Fibroblast of lung (primary cell): ENCODE measurements at regions not wholly inside any gene's neighbourhood (a gene's known extent, or its start where the extent isn't known, plus 50 kb on each side); places are given as distances from the start of the nearest gene placed in this dataset.

ENCODE experiments used
- DNase-seq, 2 donors: peaks; one replicate each; pipeline versions ENCODE4 v3.0.0 to v3.0.0-alpha.2; 2010; ENCODE audit warnings: low read depth in 2 of 2
- H2AFZ ChIP-seq: 2 replicates; pipeline ENCODE4 v1.5.1; 2012; ENCODE audit warnings: low read length, control low read depth, inconsistent platforms
- H3K27ac ChIP-seq: 2 replicates; pipeline ENCODE4 v1.5.1; 2011; ENCODE audit warnings: low read length, control low read depth; ENCODE audit not compliant: insufficient read depth
- H3K27me3 ChIP-seq: 2 replicates; pipeline ENCODE4 v1.5.1; 2011; ENCODE audit warnings: mild to moderate bottlenecking, low read length; ENCODE audit not compliant: control insufficient read depth, insufficient read depth
- H3K36me3 ChIP-seq: 2 replicates; pipeline ENCODE4 v1.5.1; 2011; ENCODE audit warnings: low read length; ENCODE audit not compliant: control insufficient read depth, insufficient read depth
- H3K4me1 ChIP-seq: 2 replicates; pipeline ENCODE4 v1.5.1; 2011; ENCODE audit warnings: low read length; ENCODE audit not compliant: control insufficient read depth, insufficient read depth; ENCODE audit errors: extremely low read depth
- H3K4me2 ChIP-seq: 2 replicates; pipeline ENCODE4 v1.5.1; 2011; ENCODE audit warnings: low read length, control low read depth; ENCODE audit not compliant: insufficient read depth; ENCODE audit errors: extremely low read depth
- H3K4me3 ChIP-seq, 4 experiments: fragments of 200-600 bp in 1 of 4; sonication (generic) in 1 of 4; replicated peaks in 1 of 4; 2 replicates each; pipeline ENCODE4 v1.5.1; 2011 to 2016; ENCODE audit warnings: low read length in 4 of 4, low read depth in 3 of 4, mild to moderate bottlenecking in 3 of 4, control low read depth in 2 of 4, inconsistent platforms in 1 of 4, mixed read lengths in 1 of 4; ENCODE audit not compliant: insufficient read depth in 1 of 4; ENCODE audit errors: control extremely low read depth in 1 of 4
- H3K79me2 ChIP-seq: 2 replicates; pipeline ENCODE4 v1.5.1; 2012; ENCODE audit warnings: mild to moderate bottlenecking, low read length, inconsistent platforms; ENCODE audit not compliant: control insufficient read depth, insufficient read depth
- H3K9ac ChIP-seq: 2 replicates; pipeline ENCODE4 v1.5.1; 2011; ENCODE audit warnings: mild to moderate bottlenecking, low read length, control low read depth; ENCODE audit not compliant: insufficient read depth
- H3K9me3 ChIP-seq: 2 replicates; pipeline ENCODE4 v1.5.1; 2012; ENCODE audit warnings: low read depth, low read length; ENCODE audit not compliant: control insufficient read depth, insufficient read depth
- H4K20me1 ChIP-seq: 2 replicates; pipeline ENCODE4 v1.5.1; 2011; ENCODE audit warnings: low read length; ENCODE audit not compliant: control insufficient read depth, insufficient read depth; ENCODE audit errors: extremely low read depth
- EZH2 ChIP-seq: IDR thresholded peaks from 2 replicates; pipeline ENCODE4 v1.5.1; 2012; ENCODE audit warnings: low read length, control low read depth, mild to moderate bottlenecking; ENCODE audit errors: missing control alignments
- TF ChIP-seq, protein P1 (sequence below), 2 donors: IDR thresholded peaks in 1 of 2; conservative IDR thresholded peaks in 1 of 2; 1 replicate in 1 of 2; 2 replicates in 1 of 2; pipeline ENCODE4 v1.5.1; 2011 to 2012; ENCODE audit warnings: low read length in 2 of 2, control low read depth in 1 of 2, inconsistent platforms in 1 of 2, low read depth in 1 of 2, mild to moderate bottlenecking in 1 of 2

DNA sequence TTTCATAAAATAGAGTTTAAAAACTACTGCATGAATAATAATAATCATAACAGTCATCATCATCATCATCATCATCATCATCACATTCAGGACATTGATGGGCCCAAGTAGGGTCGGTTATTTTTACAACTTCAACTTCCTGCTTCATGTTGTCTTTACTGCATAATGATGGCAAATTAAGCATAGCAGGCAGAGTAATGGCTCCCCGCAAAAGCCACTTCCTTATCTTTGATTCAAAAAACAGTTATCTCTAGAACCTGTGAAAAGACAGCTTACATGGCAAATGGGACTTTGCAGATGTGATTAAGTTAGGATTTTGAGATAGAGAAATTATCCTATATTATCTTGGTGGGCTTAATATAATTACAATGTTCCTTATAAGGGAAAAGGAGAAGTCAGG lies 792.9 kb downstream of the LIG4 start:
- Histone ChIP-seq H3K27me3 (no peaks in the 10 kb centered on the region), H3K4me2 (peak overlapping the region; percentile 15), H3K4me1 (no peaks in the 10 kb centered on the region), H4K20me1 (no peaks in the 10 kb centered on the region), H3K9me3 (no peaks in the 10 kb centered on the region), H3K27ac (no peak overlapping the region), H3K4me3 (no peak overlapping the region), H3K79me2 (no peaks in the 10 kb centered on the region), H3K36me3 (no peaks in the 10 kb centered on the region), H2AFZ (no peak overlapping the region), H3K9ac (no peak overlapping the region)
- TF ChIP-seq, protein P1, sequence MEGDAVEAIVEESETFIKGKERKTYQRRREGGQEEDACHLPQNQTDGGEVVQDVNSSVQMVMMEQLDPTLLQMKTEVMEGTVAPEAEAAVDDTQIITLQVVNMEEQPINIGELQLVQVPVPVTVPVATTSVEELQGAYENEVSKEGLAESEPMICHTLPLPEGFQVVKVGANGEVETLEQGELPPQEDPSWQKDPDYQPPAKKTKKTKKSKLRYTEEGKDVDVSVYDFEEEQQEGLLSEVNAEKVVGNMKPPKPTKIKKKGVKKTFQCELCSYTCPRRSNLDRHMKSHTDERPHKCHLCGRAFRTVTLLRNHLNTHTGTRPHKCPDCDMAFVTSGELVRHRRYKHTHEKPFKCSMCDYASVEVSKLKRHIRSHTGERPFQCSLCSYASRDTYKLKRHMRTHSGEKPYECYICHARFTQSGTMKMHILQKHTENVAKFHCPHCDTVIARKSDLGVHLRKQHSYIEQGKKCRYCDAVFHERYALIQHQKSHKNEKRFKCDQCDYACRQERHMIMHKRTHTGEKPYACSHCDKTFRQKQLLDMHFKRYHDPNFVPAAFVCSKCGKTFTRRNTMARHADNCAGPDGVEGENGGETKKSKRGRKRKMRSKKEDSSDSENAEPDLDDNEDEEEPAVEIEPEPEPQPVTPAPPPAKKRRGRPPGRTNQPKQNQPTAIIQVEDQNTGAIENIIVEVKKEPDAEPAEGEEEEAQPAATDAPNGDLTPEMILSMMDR (conservative IDR thresholded peaks at IDR 0.05 in 1 of 2, IDR thresholded peaks at IDR 0.05 in 1 of 2; ENCODE audit: low read depth in 1 of 2, low read length in 2 of 2) = no peak
- no peak for TF ChIP-seq EZH2
- DNase-seq = no peak

DNA sequence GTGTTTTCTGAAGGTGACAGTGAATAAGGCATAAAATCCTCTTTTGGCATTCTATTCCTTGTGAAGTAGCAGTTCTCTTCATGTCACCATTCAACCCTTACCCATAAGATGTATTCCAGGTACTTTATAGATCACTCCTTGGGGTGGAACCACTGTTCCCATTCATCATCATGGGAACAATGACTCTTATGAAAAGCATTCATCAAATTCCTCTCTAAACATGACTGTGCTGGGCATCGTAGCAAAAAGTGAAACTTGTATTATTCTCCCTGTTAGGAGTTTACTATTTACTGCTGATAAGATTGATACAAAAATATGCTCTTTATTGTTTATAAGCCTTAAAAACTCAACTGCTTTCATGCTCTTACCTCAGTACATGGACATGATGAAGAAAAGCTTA lies 793.4 kb downstream of the LIG4 start:
- H3K79me2 ChIP-seq = no peaks in the 10 kb centered on the region
- no peak overlapping the region for H3K9ac ChIP-seq
- H3K9me3 ChIP-seq = no peaks in the 10 kb centered on the region
- H4K20me1 ChIP-seq = no peaks in the 10 kb centered on the region
- TF ChIP-seq, protein P1 (conservative IDR thresholded peaks at IDR 0.05 in 1 of 2, IDR thresholded peaks at IDR 0.05 in 1 of 2; ENCODE audit: low read depth in 1 of 2, low read length in 2 of 2) = no peak
- no peak for TF ChIP-seq EZH2
- no peaks in the 10 kb centered on the region for H3K27me3 ChIP-seq
- H2AFZ ChIP-seq = no peak overlapping the region
- no peaks in the 10 kb centered on the region for H3K36me3 ChIP-seq
- no peaks in the 10 kb centered on the region for H3K4me1 ChIP-seq
- DNase-seq = peak in 1 of 2 donors; percentile 42
- H3K4me2 ChIP-seq = peak overlapping the region; percentile 15
- no peak overlapping the region for H3K4me3 ChIP-seq
- H3K27ac ChIP-seq = no peak overlapping the region

DNA sequence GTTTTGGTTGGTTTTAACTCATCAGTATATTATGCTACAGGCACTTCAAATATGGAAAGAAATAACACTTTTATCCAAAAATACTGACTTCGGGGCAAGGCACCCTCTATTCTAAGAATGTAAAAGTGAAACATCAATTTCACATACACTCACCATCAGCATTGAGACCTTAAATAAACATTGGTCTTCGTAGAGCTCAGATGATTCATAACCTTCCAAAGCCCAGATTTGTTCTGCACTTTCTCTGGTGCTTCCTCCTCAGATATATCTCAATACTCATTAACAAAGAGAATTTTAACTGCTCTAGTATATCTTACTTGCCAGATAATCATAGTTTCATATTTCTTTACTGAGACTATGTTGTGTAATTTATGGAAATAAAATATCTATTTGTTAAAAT lies 794.3 kb downstream of the LIG4 start:
- H3K27me3 ChIP-seq = no peaks in the 10 kb centered on the region
- peak; percentile 49 to 71 for DNase-seq
- H3K4me1 ChIP-seq = no peaks in the 10 kb centered on the region
- no peak overlapping the region for H3K9ac ChIP-seq
- TF ChIP-seq, protein P1 (conservative IDR thresholded peaks at IDR 0.05 in 1 of 2, IDR thresholded peaks at IDR 0.05 in 1 of 2; ENCODE audit: low read depth in 1 of 2, low read length in 2 of 2) = no peak
- no peak for TF ChIP-seq EZH2
- no peaks in the 10 kb centered on the region for H4K20me1 ChIP-seq
- H2AFZ ChIP-seq = no peak overlapping the region
- no peaks in the 10 kb centered on the region for H3K9me3 ChIP-seq
- H3K4me3 ChIP-seq = peak overlapping the region in 1 of 4 experiments; percentile 8
- no peaks in the 10 kb centered on the region for H3K36me3 ChIP-seq
- H3K27ac ChIP-seq = no peak overlapping the region
- H3K79me2 ChIP-seq = no peaks in the 10 kb centered on the region
- peak overlapping the region; percentile 40 for H3K4me2 ChIP-seq
